GM12878 (cell line): ENCODE measurements at regions not wholly inside any gene's neighbourhood (a gene's known extent, or its start where the extent isn't known, plus 50 kb on each side); places are given as distances from the start of the nearest gene placed in this dataset.

Experiments
- CBX5 ChIP-seq: sonication (generic); IDR thresholded peaks from 2 replicates; pipeline ENCODE4 v1.6.1; 2016; ENCODE audit warnings: low read depth, moderate library complexity, mild to moderate bottlenecking, inconsistent platforms
- CTCF ChIP-seq, 3 experiments: IDR thresholded peaks in 2 of 3; conservative IDR thresholded peaks in 1 of 3; 2 replicates each; pipeline ENCODE4 v1.5.1; 2011; ENCODE audit warnings: low read depth in 3 of 3, low read length in 3 of 3, mild to moderate bottlenecking in 3 of 3, control low read depth in 2 of 3, moderate library complexity in 2 of 3, inconsistent platforms in 1 of 3, mixed read lengths in 1 of 3; ENCODE audit not compliant: control insufficient read depth in 2 of 3, insufficient read depth in 1 of 3; ENCODE audit errors: extremely low read depth in 1 of 3
- NR2C2 ChIP-seq: IDR thresholded peaks from 2 replicates; pipeline ENCODE4 v1.6.1; 2011; ENCODE audit warnings: borderline replicate concordance, low read depth; ENCODE audit not compliant: control insufficient read depth, insufficient read length
- POLR2A ChIP-seq: IDR thresholded peaks from 2 replicates; pipeline ENCODE4 v1.6.1; 2011; ENCODE audit warnings: low read depth, mild to moderate bottlenecking, low read length
- TCF7 ChIP-seq: IDR thresholded peaks from 2 replicates; pipeline ENCODE4 v1.6.1; 2014; ENCODE audit warnings: antibody characterized with exemption, borderline replicate concordance

- TF ChIP-seq TCF7 (no peak), CBX5 (no peak), NR2C2 (no peak), POLR2A (no peak), CTCF (IDR thresholded peaks at IDR 0.05 in 2 of 3, conservative IDR thresholded peaks at IDR 0.05 in 1 of 3; ENCODE audit: control insufficient read depth in 2 of 3, extremely low read depth in 1 of 3, insufficient read depth in 1 of 3, low read depth in 3 of 3, low read length in 3 of 3) (no peak)
Observed at GRCh38 chr1:213652109-213652508, 335.7 kb upstream of the PROX1 start.
